PFSK-1 (cell line): ENCODE measurements at regions not wholly inside any gene's neighbourhood (a gene's known extent, or its start where the extent isn't known, plus 50 kb on each side); places are given as distances from the start of the nearest gene placed in this dataset.

ENCODE experiments used
- FOXP2 ChIP-seq: optimal IDR thresholded peaks from 2 replicates; pipeline ENCODE3; 2011; ENCODE audit warnings: borderline replicate concordance, control low read depth, inconsistent platforms; ENCODE audit not compliant: insufficient read depth; ENCODE audit errors: extremely low read length, extremely low read depth
- POLR2AphosphoS5 ChIP-seq: IDR thresholded peaks from 2 replicates; pipeline ENCODE4 v1.6.1; 2012; ENCODE audit warnings: low read depth, mild to moderate bottlenecking, control low read depth, low read length, moderate library complexity
- REST ChIP-seq, 2 experiments: IDR thresholded peaks; 2 replicates each; pipeline versions ENCODE4 v1.6.1 to v1.8.0; 2011 to 2012; ENCODE audit warnings: low read depth in 2 of 2, low read length in 2 of 2, control low read depth in 1 of 2, inconsistent platforms in 1 of 2, mild to moderate bottlenecking in 1 of 2, moderate library complexity in 1 of 2; ENCODE audit not compliant: insufficient read depth in 1 of 2
- SIN3A ChIP-seq: IDR thresholded peaks from 2 replicates; pipeline ENCODE4 v1.6.1; 2012; ENCODE audit warnings: mild to moderate bottlenecking, low read length, moderate library complexity, borderline replicate concordance; ENCODE audit not compliant: insufficient read depth
- TAF1 ChIP-seq: IDR thresholded peaks from 2 replicates; pipeline ENCODE4 v1.6.1; 2012; ENCODE audit warnings: low read length, control low read depth, borderline replicate concordance; ENCODE audit not compliant: insufficient read depth

DNA sequence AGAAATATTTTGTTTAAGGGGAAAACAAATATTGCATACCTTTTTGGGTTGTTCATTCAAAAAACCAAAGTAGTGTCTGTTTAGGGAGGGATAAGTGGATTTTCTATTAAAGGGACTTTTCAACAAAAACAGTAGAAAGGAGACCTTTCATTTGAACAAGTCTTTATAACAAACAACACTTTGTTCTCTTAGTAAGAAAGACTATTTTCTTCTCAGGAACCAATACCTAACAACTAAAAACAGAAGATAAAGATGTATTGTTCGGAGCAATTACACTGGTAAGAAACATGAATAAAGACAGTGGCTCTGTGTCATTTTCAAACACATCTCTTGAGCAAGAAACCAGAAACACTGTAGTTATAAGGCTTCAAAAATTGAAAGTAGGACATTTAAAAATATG, 1610.1 kb upstream of the PCDH20 start:
- TF ChIP-seq REST (IDR thresholded peaks at IDR 0.05; ENCODE audit: insufficient read depth in 1 of 2, low read depth in 2 of 2, low read length in 2 of 2) (no peak), TAF1 (no peak), FOXP2 (no peak), SIN3A (no peak), POLR2AphosphoS5 (no peak)

- TF ChIP-seq TAF1 (no peak), FOXP2 (no peak), POLR2AphosphoS5 (no peak), SIN3A (no peak)
These were observed 1608.8 kb upstream of the PCDH20 start for GRCh38 chr13:63024458-63024857.

- no peak for TF ChIP-seq TAF1
- no peak for TF ChIP-seq POLR2AphosphoS5
- TF ChIP-seq SIN3A, result no peak
- no peak for TF ChIP-seq REST (IDR thresholded peaks at IDR 0.05; ENCODE audit: insufficient read depth in 1 of 2, low read depth in 2 of 2, low read length in 2 of 2)
- no peak for TF ChIP-seq FOXP2
These were observed 1596.3 kb upstream of the PCDH20 start for GRCh38 chr13:63011996-63012395.

GRCh38 chr13:63010072-63010658, 1594.5 kb upstream of the PCDH20 start:
- TF ChIP-seq SIN3A, result no peak
- TF ChIP-seq FOXP2, result no peak
- no peak for TF ChIP-seq REST (IDR thresholded peaks at IDR 0.05; ENCODE audit: insufficient read depth in 1 of 2, low read depth in 2 of 2, low read length in 2 of 2)
- TF ChIP-seq TAF1, result no peak
- no peak for TF ChIP-seq POLR2AphosphoS5

GRCh38 chr13:63005625-63006024, 1590.0 kb upstream of the PCDH20 start:
- no peak for TF ChIP-seq REST (IDR thresholded peaks at IDR 0.05; ENCODE audit: insufficient read depth in 1 of 2, low read depth in 2 of 2, low read length in 2 of 2)
- TF ChIP-seq POLR2AphosphoS5, result no peak
- TF ChIP-seq FOXP2, result no peak
- TF ChIP-seq SIN3A, result no peak
- TF ChIP-seq TAF1, result no peak
